Endothelial cell of umbilical vein (primary cell): ENCODE measurements at regions not wholly inside any gene's neighbourhood (a gene's known extent, or its start where the extent isn't known, plus 50 kb on each side); places are given as distances from the start of the nearest gene placed in this dataset.
"Not testable (repeated sequence)": the region's sequence is repeated elsewhere in the genome, so short reads cannot be mapped to it uniquely, and the experiment has no call there.

ENCODE experiments used
- BruUV-seq: library from RNA; stranded (reverse); fragments of 400-500 nt; replicated peaks from 2 replicates; lab custom pipeline; 2021; lab: Mats Ljungman, UMichigan
- CTCF ChIA-PET: fragments of 300-600, 350-600 bp; sonication (Branson Sonifier 250); formaldehyde crosslinking; loops from one replicate; lab custom pipeline; 2021; ENCODE audit warnings: antibody characterized with exemption, inconsistent platforms; lab: Charles Lee
- POLR2A ChIA-PET: fragments of 300-600, 350-600 bp; sonication (Branson Sonifier 250); formaldehyde crosslinking; loops from one replicate; lab custom pipeline; 2021; ENCODE audit warnings: antibody characterized with exemption, inconsistent platforms; lab: Charles Lee
- DNase-seq: peaks from one replicate; pipeline ENCODE4 v3.0.0-alpha.2; 2011; ENCODE audit warnings: low read depth, low spot score
- FAIRE-seq: peaks from 2 replicates; lab custom pipeline; 2011; peaks lifted over from hg19 to GRCh38; lab: Jason Lieb, UNC
- H2AFZ ChIP-seq: 2 replicates; pipeline ENCODE4 v1.6.0; 2012; ENCODE audit warnings: low read depth, low read length, control low read depth, inconsistent platforms
- H3K27ac ChIP-seq: 2 replicates; pipeline ENCODE4 v1.5.1; 2011; ENCODE audit warnings: low read depth, mild to moderate bottlenecking, control low read depth, low read length, moderate library complexity; ENCODE audit not compliant: insufficient read depth
- H3K27me3 ChIP-seq, 2 experiments: 2 replicates each; pipeline versions ENCODE4 v1.6.0 to v1.6.1; 2011; ENCODE audit warnings: low read length in 2 of 2, mixed read lengths in 1 of 2; ENCODE audit not compliant: control insufficient read depth in 2 of 2, insufficient read depth in 2 of 2
- H3K36me3 ChIP-seq, 2 experiments: 2 replicates in 1 of 2; 3 replicates in 1 of 2; pipeline ENCODE4 v1.5.1; 2011; ENCODE audit warnings: low read length in 2 of 2, mild to moderate bottlenecking in 1 of 2, moderate library complexity in 1 of 2; ENCODE audit not compliant: control insufficient read depth in 2 of 2, insufficient read depth in 2 of 2; ENCODE audit errors: extremely low read depth in 1 of 2
- H3K4me1 ChIP-seq: 3 replicates; pipeline ENCODE4 v1.5.1; 2011; ENCODE audit warnings: mild to moderate bottlenecking, low read length; ENCODE audit not compliant: control insufficient read depth, insufficient read depth; ENCODE audit errors: extremely low read depth
- H3K4me2 ChIP-seq: 2 replicates; pipeline ENCODE4 v1.6.1; 2011; ENCODE audit warnings: low read length, control low read depth, mixed read lengths; ENCODE audit not compliant: insufficient read depth
- H3K4me3 ChIP-seq, 3 experiments: fragments of 200-600 bp in 1 of 3; sonication (generic), shearing (Covaris generic) in 1 of 3; replicated peaks in 1 of 3; 2 replicates each; pipeline ENCODE4 v1.5.1; 2011 to 2016; ENCODE audit warnings: control low read depth in 3 of 3, low read length in 3 of 3, mild to moderate bottlenecking in 2 of 3, inconsistent platforms in 1 of 3, low read depth in 1 of 3, moderate library complexity in 1 of 3; ENCODE audit not compliant: insufficient read depth in 1 of 3
- H3K79me2 ChIP-seq: 2 replicates; pipeline ENCODE4 v1.6.0; 2012; ENCODE audit warnings: low read length, inconsistent platforms; ENCODE audit not compliant: control insufficient read depth, insufficient read depth
- H3K9ac ChIP-seq: replicated peaks from 2 replicates; pipeline ENCODE3; 2011; ENCODE audit warnings: low read length, control low read depth; ENCODE audit not compliant: insufficient read depth; ENCODE audit errors: extremely low read depth
- H3K9me1 ChIP-seq: replicated peaks from 3 replicates; pipeline ENCODE4 v1.6.0; 2011; ENCODE audit warnings: mild to moderate bottlenecking, low read length; ENCODE audit not compliant: control insufficient read depth, insufficient read depth; ENCODE audit errors: extremely low read depth
- H3K9me3 ChIP-seq: replicated peaks from 2 replicates; pipeline ENCODE4 v1.5.1; 2012; ENCODE audit warnings: low read length, inconsistent platforms; ENCODE audit not compliant: control insufficient read depth, insufficient read depth
- H4K20me1 ChIP-seq: replicated peaks from 2 replicates; pipeline ENCODE3; 2011; ENCODE audit warnings: mild to moderate bottlenecking, low read length; ENCODE audit not compliant: control insufficient read depth, insufficient read depth; ENCODE audit errors: extremely low read depth
- FOS ChIP-seq: IDR thresholded peaks from 2 replicates; pipeline ENCODE4 v1.6.1; 2011; ENCODE audit warnings: mild to moderate bottlenecking, low read length, moderate library complexity, borderline replicate concordance; ENCODE audit not compliant: insufficient read depth
- MAX ChIP-seq: IDR thresholded peaks from 2 replicates; pipeline ENCODE4 v1.6.1; 2011; ENCODE audit not compliant: insufficient read depth, insufficient read length
- POLR2A ChIP-seq: IDR thresholded peaks from 2 replicates; pipeline ENCODE4 v1.6.1; 2012; ENCODE audit warnings: low read depth, mild to moderate bottlenecking, control low read depth, low read length
- POLR2AphosphoS5 ChIP-seq: IDR thresholded peaks from 2 replicates; pipeline ENCODE4 v1.6.1; 2012; ENCODE audit warnings: low read depth, mild to moderate bottlenecking, control low read depth, low read length, moderate library complexity; ENCODE audit not compliant: insufficient read depth
- dilution Hi-C: fragments of 300-500 bp; cut with MboI; formaldehyde crosslinking; loops from one replicate; pipeline ENCODE4 v1.15.0; 2019; ENCODE audit warnings: low sequenced_read_pairs; ENCODE audit not compliant: extremely low pct_ligation_motif_present
- intact Hi-C: fragments of 100-400 bp; cut with micrococcal nuclease; formaldehyde crosslinking; loops from one replicate; pipeline ENCODE4 v1.10.0; 2022
- TF ChIP-seq, protein P1 (sequence below), 2 donors: IDR thresholded peaks; 1 replicate in 1 of 2; 2 replicates in 1 of 2; pipeline ENCODE4 v1.5.1; 2011; ENCODE audit warnings: low read length in 2 of 2, mild to moderate bottlenecking in 2 of 2, moderate library complexity in 2 of 2, control low read depth in 1 of 2, inconsistent platforms in 1 of 2, low read depth in 1 of 2; ENCODE audit not compliant: insufficient read depth in 1 of 2; ENCODE audit errors: extremely low read depth in 1 of 2

DNA sequence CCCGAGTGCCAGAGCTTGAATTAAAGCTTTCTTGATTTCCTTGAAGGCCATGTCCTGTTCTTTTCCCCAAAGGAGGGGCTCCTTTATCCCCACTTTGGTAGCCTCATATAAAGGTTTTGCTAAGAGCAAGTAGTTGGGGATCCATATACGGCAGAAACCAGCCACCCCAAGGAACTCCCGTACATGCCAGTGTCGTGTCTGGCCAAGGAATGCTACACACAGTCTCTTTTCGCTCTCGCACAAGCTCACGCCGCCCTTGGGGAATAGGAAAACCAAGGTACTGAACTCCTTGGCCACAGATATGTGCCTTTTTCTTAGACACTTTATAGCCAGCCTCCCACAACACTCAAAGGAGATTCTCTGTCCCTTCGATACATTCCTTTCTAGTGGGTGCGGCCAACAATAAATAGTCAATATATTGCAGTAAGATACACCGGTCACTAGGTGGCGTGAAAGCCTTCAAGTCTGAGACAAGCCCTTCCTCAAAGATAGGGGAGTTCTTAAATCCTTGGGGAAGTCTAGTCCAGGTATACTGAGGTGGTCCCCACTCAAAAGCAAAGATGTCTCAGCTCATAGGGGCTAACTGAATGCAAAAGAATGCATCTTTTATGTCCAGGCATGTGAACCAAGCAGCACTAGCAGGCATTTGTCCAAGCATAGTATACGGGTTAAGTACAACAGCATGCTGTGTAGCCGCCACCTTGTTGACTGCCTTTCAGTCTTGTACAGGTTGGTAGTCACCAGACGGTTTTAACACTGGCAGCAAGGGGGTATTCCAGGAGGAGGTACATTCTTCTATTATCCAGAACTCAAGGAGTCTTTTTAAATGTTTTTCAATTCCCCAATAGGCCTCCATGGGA, 57.8 kb upstream of the XAGE1B start:
- peak; percentile 90 for FAIRE-seq
- Histone ChIP-seq H3K4me2 (no peak overlapping the region), H3K36me3 (no peaks in the 10 kb centered on the region), H3K9me1 (no peaks in the 10 kb centered on the region), H3K27me3 (no peaks in the 10 kb centered on the region), H3K79me2 (no peaks in the 10 kb centered on the region), H3K4me1 (no peaks in the 10 kb centered on the region), H4K20me1 (no peaks in the 10 kb centered on the region), H3K4me3 (no peak overlapping the region), H3K9me3 (no peaks in the 10 kb centered on the region), H2AFZ (peak overlapping the region; percentile 64), H3K9ac (no peak overlapping the region), H3K27ac (no peak overlapping the region)
- dilution Hi-C loops (no loop called here), intact Hi-C loops (loop anchor here (5.0 kb wide), 1 partner anchor 423 kb away; no protein-coding TSS in a partner anchor)
- DNase-seq = peak; percentile 41
- BruUV-seq = no TSS peak
- CTCF ChIA-PET = no interaction called here
- POLR2A ChIA-PET = no interaction called here
- TF ChIP-seq MAX (no peak), POLR2A (no peak), FOS (no peak), POLR2AphosphoS5 (no peak)
- TF ChIP-seq, protein P1, sequence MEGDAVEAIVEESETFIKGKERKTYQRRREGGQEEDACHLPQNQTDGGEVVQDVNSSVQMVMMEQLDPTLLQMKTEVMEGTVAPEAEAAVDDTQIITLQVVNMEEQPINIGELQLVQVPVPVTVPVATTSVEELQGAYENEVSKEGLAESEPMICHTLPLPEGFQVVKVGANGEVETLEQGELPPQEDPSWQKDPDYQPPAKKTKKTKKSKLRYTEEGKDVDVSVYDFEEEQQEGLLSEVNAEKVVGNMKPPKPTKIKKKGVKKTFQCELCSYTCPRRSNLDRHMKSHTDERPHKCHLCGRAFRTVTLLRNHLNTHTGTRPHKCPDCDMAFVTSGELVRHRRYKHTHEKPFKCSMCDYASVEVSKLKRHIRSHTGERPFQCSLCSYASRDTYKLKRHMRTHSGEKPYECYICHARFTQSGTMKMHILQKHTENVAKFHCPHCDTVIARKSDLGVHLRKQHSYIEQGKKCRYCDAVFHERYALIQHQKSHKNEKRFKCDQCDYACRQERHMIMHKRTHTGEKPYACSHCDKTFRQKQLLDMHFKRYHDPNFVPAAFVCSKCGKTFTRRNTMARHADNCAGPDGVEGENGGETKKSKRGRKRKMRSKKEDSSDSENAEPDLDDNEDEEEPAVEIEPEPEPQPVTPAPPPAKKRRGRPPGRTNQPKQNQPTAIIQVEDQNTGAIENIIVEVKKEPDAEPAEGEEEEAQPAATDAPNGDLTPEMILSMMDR (IDR thresholded peaks at IDR 0.05; ENCODE audit: extremely low read depth in 1 of 2, insufficient read depth in 1 of 2, low read depth in 1 of 2, low read length in 2 of 2) = peak; percentile 16 to 45

DNA sequence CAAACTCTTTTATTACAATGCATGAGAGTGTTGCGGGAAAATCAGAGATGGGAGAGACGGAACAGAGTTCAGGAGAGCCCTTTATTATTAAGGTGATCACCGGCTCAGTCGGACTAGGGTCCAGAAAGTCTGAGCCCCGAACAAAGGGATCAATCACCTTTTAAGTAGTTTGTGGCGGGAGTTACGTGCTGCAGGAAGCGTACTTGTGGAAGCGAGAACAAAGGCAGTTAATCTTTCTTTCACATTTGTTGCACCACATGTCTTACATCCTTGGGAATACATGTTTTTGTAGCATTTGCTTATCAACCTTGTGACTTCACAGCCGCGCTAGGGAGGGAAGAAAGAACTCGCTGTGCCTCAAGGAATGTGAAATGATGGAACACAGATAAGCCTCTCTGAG, 51.3 kb upstream of the XAGE1B start:
- H3K79me2 ChIP-seq, H3K27me3 ChIP-seq, dilution Hi-C loops, H3K9ac ChIP-seq, H3K9me1 ChIP-seq, H3K9me3 ChIP-seq, H2AFZ ChIP-seq, H3K27ac ChIP-seq, DNase-seq, POLR2A ChIA-PET, intact Hi-C loops, H3K4me2 ChIP-seq, H3K4me3 ChIP-seq, H4K20me1 ChIP-seq, BruUV-seq, CTCF ChIA-PET, H3K4me1 ChIP-seq, H3K36me3 ChIP-seq: not testable (repeated sequence)
- FAIRE-seq = peak; percentile 82
